ENCODE measurements at regions not wholly inside any gene's neighbourhood (a gene's known extent, or its start where the extent isn't known, plus 50 kb on each side); places are given as distances from the start of the nearest gene placed in this dataset.
"Not testable (repeated sequence)": the region's sequence is repeated elsewhere in the genome, so short reads cannot be mapped to it uniquely, and the experiment has no call there.

DNA sequence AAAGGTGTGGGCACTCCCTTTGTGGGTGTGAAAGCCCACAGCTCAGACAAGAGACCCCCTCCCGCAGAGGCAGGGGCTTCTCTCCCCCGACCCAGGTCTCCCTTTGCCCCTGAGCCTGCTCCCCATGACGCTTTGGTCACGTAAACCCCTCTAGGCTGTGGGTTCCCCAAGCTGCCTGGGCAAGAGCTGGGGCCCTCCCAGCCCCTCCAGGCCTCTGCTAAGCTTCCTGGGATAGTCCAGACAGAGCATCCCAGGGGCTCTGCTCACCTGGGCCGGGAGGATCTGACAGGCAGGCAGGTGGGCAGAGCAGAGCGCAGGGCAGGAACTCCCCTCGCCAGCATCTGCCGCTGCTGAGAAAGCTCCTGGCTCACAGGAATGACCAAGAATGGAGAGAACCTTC lies 177.3 kb downstream of the BANP start:
- DNase-seq = no peak

- not testable (repeated sequence) for DNase-seq
Observed at GRCh38 chr16:88129133-88129532, 177.9 kb downstream of the BANP start.

DNA sequence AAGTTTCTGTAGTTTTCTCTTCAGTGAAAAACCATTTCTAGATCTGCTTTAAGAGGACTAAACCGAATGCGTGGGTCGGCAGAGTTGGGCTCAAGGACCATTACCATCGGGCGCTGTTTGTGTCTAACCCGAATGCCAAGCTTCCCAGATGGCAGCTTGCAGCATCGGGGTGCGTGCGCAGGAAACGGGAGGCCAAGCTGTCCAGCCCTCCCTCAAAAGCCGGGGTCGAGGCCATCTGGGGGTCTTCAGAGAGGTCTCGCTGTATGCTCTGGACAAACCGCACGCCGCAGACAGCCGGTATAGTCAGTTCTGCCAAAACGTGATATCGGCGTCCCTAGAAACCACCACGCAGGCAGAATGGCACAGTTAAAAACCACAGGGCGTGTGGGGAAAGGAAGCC lies 178.8 kb downstream of the BANP start:
- DNase-seq = no peak

GRCh38 chr16:88130681-88131080 lies 179.4 kb downstream of the BANP start:
- DNase-seq = no peak

- DNase-seq = no peak
Observed at GRCh38 chr16:88131256-88131655, 180.0 kb downstream of the BANP start.

DNA sequence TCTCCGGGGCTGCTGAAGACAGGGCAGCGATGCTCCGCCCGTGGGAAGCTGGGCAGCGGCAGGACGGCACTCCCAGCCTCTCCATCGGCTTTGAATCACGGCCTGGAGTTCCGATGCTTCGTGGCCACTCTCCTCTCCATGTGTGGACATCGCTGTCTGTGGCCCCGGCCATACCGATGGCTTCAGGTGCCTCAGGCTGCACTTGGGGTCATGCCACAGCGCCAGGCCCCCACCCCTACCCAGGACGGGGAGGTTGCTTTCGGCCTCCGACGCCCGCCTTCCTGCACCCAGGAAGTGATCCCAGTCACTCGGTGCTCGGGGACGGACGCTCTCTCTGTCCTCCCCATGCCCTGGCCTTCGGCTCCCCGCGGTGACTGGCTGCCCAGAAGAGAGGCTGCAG lies 180.7 kb downstream of the BANP start:
- no peak for DNase-seq

- DNase-seq = no peak
Observed at GRCh38 chr16:88132836-88133506, 181.7 kb downstream of the BANP start.

GRCh38 chr16:88133507-88133843 lies 182.2 kb downstream of the BANP start:
- DNase-seq = no peak

- not testable (repeated sequence) for DNase-seq
Observed at GRCh38 chr16:88134172-88134898, 183.1 kb downstream of the BANP start.

DNA sequence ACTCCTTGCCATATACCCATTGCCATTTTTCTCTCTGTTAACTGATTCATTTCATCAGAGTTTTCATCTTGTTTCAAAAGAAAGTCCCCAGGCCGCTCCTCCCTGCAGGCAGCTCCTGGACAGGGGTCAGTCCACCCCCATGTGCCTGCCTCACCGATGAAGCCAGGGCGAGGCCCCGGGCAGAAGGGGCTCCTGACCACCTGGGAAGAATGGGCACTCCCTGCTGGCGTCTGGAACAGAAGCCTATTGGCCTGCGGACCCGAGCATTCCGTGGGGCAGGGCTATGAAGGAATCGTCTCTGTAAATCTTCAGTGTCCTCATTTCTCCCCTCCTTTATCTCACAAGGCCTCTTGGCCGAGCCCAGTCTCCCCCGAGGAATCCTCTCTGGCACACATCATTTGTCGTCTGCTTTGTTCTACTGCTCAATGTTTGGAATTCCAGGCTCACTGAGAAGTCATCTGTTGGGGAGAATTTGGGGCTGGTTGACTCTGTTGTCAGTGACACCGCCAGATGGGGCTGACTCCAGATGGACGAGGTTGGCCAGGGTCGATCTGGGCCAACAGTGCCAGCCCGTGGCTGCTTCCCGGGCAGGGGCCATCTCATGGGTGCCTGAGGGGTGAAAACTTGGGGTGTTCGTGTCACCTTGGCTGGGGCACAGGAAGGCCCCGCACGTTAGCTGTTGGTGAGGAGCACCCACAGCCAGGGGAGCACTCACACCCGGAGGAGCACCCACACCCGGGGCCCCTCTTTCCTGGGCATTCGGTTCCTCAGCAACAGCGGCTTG lies 183.9 kb downstream of the BANP start:
- DNase-seq = not testable (repeated sequence)

- DNase-seq = not testable (repeated sequence)
Observed at GRCh38 chr16:88136211-88136713, 185.0 kb downstream of the BANP start.

DNA sequence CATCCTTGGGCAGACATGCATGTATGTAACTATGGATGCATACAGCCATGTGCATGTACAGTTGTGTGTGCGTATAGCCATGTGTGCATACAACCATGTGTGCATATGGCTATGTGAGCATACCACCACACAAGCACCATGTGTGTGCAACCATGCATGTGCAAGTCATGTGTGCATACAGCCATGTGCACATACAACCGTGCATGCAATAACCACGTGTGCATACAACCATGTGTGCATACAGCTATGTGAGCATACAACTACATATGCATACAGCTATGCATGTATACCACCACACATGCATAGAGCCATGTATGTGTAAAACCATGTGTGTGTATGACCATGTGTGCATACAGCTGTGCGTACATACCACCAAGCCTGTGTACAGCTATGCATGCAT lies 185.7 kb downstream of the BANP start:
- not testable (repeated sequence) for DNase-seq

DNA sequence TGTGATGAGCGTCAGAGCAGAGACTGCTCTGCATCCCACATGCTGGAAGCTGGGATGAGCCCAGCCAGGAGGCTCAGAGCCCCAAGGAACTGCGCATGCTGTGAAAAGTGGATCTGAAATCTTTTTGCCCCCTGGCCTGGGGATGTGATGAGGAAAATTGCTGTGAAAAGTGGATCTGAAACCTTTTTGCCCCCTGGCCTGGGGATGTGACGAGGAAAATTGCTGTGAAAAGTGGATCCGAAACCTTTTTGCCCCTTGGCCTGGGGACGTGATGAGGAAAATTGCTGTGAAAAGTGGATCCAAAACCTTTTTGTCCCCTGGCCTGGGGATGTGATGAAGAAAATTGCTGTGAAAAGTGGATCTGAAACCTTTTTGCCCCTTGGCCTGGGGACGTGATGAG lies 187.9 kb downstream of the BANP start:
- not testable (repeated sequence) for DNase-seq

GRCh38 chr16:88140195-88140594 lies 189.0 kb downstream of the BANP start:
- not testable (repeated sequence) for DNase-seq

- DNase-seq = no peak
Observed at GRCh38 chr16:88141580-88141979, 190.3 kb downstream of the BANP start.

DNA sequence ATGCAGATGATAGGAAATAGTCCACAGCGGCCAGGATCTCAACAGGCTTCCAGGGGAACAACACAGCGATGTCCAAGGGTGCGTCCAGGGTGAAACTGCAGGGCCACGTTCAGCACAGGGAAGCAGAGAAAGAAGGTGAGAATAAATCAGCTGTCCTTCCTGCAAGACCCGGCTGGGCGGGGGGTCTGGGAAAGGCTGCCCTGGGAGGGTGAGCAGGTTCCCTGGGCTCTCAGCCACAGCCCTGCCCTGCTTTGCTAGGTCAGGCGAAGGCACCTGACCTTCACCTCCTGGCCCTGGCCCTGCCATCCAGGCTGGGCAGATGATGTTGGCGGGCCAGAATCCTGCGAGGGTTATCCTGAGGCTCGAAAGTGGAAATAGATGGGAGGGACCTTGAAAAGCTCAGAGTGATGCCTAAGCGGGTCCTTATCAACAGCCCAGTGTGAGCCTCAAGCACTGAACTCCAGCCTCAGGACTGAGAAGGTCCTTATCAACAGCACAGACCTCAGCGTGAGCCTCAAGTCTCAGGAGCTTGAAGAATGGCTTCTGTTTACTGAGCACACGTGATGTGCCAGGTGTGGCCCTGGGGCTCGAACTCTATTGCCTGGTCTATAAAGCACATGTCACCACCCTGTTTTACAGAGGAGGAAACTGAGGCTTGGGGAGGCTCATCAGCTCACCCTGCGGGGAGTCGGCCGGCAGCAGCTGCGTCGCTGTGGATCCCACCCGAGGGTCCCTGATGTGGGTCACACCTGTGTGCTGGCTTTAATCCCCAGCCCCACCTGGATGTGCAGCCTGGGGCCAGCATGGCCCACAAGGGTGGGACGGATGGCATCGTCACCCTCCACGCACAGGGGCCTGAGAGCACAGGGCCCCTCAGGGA lies 191.1 kb downstream of the BANP start:
- DNase-seq = not testable (repeated sequence)

- not testable (repeated sequence) for DNase-seq
Observed at GRCh38 chr16:88143122-88144027, 192.1 kb downstream of the BANP start.

DNA sequence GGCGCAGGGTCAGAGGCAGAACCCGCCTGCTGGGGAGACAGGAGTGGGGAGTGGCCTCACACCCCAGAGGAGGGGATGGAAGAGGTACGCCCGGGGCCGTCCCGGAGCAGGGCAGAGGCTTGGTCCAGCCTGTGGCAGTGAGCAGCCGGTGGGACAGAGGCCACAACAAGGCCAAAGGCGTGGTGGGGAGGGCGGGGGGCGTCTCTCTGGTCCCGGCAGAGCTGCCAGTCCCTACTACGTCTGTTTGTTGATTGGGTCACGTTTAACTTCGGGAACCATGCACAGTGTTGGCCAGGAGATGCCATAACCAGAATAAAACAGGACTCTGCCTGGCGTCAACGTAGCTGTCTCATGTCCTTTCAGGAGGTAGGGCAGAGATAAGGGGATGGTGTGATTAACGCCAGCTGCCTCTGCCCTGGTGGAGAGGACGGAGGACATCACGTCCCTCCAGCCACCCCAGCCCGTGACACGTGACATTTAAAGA lies 192.8 kb downstream of the BANP start:
- no peak for DNase-seq

GRCh38 chr16:88145376-88145775 lies 194.1 kb downstream of the BANP start:
- DNase-seq = not testable (repeated sequence)

DNA sequence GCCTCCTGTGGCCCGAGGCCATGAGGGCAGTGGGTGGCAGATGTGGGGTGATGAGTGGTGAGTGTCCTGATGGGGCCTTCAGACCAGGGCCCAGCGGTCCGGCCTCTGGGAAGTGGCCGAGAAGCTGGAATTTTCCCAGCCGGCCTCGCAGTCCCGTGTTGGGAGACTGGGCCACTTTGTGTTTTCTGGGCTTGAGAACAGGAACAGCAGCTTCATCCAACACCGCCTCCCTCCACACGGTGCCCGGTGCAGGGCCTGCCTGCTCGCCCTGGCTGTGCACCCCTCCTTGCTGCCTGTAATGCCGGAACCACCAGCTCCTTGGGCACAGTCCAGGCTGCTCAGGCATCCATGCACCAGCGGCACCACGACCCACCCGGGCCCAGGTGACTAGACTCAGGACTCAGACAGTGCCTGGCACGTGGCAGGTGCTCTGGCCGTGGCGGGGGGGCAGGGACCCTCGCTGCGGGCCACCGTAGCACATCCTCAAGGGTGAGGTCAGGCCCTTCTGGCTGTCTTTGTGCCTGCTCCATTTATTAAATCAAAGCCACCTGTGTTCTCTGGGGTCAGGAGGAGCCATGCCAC lies 194.7 kb downstream of the BANP start:
- DNase-seq = not testable (repeated sequence)

DNA sequence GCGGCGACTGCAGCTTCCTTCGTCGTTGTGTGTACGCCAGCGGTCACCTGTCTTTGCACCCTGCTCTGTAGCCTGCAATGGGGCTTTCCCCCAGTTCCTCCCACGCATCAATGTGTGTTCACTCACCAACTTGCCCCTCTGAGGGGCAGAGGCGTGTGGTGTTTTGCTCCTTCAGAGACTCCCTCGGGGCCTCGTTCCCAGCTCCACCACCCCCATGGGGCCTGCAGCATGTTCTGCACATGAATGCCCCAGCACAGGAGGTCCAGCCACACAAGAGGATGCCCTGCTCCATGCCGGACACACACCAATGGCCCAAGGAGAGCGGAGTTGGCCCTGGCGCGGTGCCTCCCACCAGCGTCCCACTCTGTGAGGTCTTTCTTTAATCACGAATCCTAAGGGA lies 196.8 kb downstream of the BANP start:
- DNase-seq = not testable (repeated sequence)

All from KG1 (cell line).